ENCODE measurements at regions not wholly inside any gene's neighbourhood (a gene's known extent, or its start where the extent isn't known, plus 50 kb on each side); places are given as distances from the start of the nearest gene placed in this dataset.

DNA sequence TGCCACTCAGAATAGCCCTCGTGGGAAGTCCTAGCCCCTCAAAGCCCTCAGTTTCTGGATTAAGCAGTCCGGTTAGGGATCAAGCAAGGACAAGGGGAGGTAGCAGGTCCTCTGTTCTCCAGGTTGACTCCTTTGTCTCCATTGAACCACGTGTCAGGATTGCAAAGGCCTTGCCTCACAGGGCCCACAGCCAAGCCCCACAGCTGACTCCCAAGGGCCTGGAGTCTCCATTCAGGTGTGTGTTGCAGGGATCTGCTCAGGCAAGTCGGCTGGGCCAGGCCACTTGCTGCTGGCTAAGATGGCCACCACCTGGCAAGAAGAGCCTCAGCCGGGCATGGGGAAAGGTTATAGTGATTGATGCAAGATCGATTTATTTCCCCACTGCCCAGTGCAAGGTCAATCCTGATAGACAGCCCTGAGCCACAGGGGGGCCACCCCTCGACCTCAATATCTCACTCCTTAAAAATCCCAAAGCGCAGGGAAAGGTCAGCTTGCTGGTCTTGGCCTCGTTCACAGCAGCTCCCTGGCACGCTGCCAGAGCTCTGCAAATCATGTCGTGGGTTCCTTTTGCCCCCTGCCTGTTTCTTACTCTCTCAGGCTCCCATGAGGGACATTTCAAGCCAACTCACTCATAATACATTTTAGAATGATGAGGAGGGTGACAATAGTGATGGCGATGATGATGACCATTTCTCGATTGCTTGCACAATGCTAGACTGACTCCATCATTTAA is 75.9 kb downstream of the EDN3 start:
- DNase-seq (ENCODE audit: low read depth, low spot score) = no peak

DNA sequence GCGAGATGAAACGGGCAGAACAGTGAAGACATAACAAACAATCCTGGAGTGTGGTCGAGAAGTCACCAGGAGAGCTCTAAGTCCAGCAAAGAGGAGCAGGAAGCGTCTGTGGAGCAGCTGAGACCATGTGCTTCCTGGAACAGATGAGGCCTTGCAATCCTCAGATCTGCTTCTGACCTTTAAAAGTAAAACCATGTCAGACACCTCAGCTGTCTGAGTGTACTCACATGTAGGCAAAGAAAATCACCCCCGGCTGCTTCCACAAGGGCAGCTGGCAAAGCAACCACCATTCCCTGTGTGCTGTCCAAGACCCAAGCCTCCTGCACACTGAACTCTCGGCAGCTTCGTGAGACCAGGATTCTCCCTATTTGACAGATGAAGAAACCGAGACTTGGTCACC is 76.6 kb downstream of the EDN3 start:
- no peak for DNase-seq (ENCODE audit: low read depth, low spot score)

DNA sequence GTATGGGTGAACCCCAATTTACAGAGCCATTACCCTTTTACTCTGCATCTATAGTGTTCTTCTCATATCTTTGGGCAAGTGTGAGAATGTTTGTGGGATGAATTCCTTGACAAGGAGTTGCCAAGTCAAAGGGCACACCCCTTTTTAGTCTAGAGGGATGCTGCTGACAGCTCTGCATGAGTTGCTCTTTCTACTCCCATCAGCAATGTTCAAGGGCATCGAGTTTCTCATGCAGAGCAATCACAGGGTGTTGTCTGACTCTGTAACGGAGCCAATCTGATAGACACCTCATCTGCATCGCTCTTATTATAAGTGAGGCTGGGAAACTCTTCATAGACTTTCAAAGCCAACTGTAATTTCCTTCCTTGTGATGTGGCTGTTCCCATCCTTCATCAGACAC is 77.4 kb downstream of the EDN3 start:
- DNase-seq (ENCODE audit: low read depth, low spot score) = no peak

DNA sequence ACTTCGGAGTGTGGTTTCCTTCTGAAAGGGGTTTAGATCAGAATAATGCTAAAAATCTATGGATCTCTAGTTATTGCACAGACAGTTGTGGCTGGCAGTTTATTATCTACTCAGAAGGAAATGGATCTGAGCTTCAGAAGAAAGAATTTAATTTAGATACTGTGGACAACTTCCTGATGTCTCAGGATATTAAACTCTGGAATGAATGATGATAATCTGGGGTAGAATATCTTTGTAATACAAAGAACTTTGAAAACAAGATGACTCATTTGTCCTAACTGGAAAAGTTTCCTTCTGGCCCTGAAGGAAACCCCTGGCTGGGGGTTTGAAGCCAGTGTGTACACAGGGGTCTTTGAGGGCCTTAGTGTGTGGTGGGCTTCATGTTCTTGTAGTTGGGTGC is 78.0 kb downstream of the EDN3 start:
- DNase-seq (ENCODE audit: low read depth, low spot score) = no peak

DNA sequence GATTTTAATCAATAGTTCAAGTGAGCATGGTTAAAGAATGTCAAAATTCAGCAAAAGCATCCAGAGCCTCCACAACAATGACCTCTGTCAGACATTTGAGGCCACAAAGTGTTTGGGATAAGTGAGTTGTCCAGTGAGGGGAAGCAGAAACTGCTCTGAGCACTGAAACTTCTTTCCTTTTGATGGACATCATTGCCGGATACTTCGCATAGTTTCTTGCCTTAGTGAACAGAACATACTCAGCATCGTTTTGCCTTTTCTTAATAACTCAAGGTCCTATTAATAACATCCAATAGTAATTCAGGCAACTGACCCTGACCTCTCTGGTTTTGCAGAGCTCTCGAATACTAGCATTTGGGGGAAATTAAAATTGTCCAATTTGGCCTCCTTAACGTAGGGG is 78.6 kb downstream of the EDN3 start:
- no peak for DNase-seq (ENCODE audit: low read depth, low spot score)

DNA sequence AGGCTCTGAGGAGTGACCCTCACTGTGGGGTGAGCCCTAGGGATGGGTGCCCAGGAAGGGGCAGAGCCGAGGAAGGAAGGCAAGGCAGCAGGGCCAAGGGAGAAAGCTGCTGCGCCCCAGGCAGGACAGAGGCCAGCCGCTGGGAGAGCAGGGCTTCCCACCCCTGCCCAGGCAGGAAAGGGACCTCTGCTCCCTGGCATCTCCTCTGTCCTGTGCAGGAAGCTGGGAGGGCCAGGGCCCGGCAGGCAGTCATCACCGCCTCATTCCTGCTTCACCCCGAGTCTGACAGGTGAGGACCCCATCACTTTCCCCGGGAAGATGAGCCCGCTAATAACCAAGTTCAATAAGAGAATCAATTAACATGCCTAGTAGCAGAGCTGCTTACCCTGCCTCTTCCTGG is 81.3 kb downstream of the EDN3 start:
- DNase-seq (ENCODE audit: low read depth, low spot score) = no peak

DNA sequence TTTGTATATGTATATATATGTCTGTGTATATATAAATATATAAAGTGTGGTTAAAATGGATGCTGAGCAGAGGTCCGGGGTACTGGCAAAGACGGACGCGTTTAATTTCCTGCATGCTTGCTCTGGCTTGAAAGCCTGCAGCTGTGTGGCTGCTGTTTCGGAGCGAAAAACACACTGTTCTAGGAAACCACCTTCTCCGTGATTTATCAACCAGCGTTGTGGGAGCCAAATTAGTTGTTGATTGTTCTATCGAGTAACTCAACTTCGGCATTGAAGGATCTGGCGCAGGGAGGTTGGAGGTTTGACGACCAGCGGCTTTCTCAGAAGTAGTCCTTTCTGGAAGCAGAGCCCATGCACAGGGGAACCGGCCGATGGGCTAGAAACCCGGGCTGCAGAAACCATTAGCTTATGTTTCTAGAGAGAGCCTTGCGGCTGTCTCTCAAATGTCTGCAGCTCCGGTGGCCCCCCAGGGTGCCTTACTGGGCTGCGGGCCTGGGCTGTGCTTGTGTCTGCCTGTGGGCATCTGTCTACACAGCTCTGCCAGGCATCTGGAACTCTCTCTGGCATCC is 81.8 kb downstream of the EDN3 start:
- no peak for DNase-seq (ENCODE audit: low read depth, low spot score)

DNA sequence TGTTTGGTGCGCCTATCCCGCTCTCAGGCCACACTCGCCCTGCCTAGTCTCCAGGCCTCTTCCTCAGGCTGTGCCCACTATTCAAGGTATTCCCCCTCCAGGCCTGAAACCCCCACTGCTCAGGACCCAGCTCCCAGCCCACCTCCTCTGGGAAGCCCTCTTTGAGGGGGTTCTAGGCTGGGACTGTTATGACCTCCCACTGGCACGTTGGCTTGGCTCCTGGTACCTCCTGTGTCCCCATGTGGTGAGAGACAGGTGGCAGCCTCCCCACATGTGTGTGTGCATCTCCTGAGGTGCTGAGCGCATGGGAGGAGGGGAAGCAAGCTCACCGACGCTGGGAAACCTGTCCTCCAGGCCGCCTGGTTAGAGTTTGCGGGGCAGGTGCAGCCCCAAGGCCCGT is 82.5 kb downstream of the EDN3 start:
- no peak for DNase-seq (ENCODE audit: low read depth, low spot score)

DNA sequence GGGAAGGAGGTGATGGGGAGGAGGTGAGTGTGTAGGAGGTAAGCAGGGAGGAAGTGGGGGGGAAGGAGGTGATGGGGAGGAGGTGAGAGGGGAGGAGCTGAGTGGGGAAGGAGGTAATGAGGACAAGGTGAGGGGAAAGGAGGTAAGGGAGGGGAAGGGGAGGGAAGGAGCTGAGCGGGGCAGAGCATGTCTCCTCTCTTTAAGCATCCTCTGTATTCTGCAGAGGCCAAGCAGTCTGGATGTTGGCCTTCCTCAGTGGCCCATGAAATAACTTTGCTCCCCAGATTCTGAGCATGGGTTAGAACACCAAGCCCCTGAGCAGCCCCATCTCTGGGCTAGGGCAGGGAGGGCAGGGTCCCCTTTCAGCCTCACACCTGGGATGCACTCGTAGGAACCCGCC is 84.6 kb downstream of the EDN3 start:
- DNase-seq (ENCODE audit: low read depth, low spot score) = no peak

DNA sequence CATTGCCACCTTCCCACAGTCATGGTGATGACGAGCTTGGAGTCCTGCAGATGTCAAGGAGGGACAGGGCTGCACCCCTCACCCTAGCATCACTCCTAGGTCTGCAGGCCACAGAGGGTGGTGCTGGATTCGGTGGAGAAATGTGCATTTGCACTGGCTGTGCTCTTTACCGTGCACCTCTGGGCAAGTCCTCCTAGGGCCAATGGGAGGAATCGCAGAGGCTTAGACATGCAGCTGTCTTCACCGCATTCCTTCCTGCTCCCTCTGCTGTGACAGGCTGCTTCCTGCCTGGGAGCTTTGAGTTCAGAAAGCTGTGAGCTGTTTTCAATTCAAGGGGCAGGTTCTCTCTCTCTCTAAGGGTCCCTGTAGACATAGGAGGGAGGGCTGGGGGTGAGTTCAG is 85.1 kb downstream of the EDN3 start:
- no peak for DNase-seq (ENCODE audit: low read depth, low spot score)

DNA sequence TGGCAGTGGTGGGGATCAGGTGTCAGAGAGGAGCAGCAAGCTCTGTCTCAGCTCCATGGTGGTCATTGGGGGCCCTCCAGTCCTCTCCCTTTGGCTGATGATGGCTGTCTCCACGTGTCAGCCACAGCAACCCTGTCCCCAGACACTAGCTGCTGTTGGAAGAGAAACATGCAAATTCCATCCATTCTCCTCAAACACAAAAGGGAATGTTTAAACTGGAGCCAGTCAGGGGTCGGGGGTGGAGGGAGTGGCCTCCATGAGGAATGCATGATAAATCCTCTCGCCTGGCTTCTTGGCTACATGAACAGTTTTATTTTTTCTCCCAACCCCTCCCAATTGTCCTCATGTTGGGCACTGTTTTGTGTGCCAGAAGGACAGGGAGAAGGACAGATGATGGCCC is 86.4 kb downstream of the EDN3 start:
- no peak for DNase-seq (ENCODE audit: low read depth, low spot score)

DNA sequence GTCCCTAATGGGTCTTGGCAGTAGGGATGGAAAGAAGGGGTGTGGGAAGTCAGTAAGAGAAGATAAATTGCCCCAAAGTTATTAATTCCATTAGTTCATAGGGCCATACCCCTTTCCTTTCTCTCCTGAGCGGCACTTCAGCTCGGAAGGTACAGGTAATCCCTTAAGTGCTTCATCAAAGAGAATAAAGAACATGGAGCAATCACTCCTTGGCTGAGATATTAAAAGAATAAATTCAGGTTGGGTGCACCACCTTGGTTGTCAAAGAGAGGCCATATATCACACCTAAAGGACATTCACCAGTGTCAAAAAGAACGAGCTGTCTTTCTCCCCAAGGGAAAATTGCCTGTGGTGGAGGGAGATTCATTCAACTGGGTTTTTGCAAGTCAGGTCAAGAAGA is 87.5 kb downstream of the EDN3 start:
- no peak for DNase-seq (ENCODE audit: low read depth, low spot score)

DNA sequence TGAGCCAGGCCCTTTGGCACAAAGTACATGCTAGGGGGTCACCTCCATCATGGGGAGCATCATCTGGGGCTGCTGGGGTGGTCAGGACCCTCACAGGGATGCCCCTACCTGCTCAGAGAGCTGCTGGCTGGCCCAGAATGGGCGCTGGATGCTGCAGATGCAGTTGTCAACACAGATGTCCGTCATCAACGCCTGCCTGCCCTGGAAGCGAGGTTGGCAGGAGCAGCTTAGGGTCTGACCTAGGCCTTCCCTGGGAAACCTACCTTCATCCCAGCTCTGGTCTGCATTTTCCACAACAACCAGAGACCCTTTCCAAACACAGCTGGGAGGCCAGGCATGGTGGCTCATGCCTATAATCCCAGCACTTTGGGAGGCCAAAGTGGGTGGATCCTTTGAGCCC is 88.0 kb downstream of the EDN3 start:
- no peak for DNase-seq (ENCODE audit: low read depth, low spot score)

DNA sequence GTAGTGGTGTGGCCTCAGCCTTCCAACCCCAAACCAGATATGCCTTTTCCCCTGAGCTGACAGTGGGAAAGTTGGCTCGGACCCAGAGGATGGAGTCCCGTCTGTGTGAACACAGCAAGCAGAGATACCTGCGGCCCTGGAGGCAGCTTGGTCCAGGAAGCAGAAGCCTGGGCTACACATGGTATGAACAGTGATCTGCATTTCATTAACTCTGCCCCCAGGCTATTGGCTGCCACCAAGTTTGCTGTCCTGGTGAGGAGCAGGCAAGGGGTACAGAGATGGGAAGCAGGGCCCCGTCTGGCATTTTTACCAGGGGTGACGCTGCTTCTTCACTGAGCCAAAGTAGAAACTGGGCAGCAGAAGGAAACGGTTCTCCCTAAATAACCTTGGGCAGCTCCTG is 90.0 kb downstream of the EDN3 start:
- no peak for DNase-seq (ENCODE audit: low read depth, low spot score)

DNA sequence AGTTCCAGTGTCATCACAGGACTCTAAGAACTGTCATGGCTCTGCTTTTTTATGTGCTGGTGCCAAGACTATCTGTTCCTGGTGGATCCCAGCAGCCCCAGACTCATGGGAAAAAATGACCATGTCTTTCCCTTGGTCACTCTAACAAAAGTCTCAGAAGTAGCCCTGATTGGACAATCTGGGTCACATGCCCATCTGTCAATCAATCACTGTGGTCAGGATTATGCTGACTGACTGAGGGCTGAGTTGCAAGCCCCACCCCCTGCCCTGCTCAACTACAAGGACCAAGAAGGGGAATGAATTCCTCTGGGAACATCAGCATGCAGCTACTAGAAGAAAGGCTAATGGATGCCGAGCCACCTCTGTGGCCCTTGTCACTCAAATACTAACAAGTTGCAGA is 91.6 kb downstream of the EDN3 start:
- DNase-seq (ENCODE audit: low read depth, low spot score) = no peak

DNA sequence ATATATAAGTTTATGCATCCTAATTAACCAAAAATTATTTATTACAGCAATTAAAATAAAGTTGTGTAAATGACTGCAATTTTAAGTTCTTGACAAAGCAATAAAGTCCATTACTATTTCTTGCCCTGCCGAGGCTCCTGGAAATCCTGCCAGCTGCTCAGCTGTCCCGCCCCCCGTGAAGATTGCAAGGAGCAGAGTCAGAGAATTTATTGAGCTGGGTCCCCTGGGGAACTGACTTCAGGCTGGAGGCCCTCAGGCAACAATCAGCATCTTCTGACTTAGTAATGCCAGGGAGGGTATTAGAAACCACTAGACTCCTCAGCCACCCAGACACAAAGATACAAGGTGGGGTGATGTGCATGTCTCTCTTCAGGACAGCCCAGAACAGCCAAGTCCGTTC is 92.3 kb downstream of the EDN3 start:
- DNase-seq (ENCODE audit: low read depth, low spot score) = no peak

DNA sequence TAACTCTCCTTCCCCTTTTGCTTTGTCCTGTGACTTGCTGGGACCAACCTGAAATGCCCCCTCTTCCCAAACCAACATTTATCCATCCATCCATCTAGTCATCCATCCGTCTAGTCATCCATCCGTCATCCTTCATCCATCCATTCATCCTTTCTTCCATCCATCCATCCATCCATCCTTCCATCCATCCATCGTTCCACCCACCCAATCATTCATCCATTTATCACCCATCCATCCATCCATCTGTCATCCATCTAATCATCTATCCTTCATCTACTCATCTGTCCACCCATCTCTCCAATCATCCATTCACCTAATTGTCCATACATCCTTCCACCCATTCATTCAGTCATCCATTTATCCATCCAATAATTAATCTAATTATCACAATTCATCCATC is 92.7 kb downstream of the EDN3 start:
- DNase-seq (ENCODE audit: low read depth, low spot score) = no peak

DNA sequence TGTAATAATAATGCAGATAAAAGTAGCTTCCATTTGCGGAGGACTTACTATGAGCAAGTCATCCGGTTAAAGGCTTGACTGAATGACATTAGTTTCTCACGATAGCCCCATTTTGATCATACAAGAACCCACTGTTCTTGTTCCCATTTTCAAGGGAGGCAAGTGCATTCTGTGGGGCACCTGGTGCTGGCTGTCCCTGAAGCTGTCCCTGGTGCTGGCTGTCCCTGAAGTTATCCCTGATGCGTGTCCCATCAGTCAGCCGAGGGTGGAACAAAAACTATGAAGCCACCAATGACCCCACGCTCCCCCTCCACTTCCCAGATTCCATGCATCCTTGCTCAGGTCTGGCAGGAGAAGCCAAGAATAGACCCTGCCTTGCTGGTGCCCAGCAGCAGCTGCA is 95.3 kb downstream of the EDN3 start:
- no peak for DNase-seq (ENCODE audit: low read depth, low spot score)

DNA sequence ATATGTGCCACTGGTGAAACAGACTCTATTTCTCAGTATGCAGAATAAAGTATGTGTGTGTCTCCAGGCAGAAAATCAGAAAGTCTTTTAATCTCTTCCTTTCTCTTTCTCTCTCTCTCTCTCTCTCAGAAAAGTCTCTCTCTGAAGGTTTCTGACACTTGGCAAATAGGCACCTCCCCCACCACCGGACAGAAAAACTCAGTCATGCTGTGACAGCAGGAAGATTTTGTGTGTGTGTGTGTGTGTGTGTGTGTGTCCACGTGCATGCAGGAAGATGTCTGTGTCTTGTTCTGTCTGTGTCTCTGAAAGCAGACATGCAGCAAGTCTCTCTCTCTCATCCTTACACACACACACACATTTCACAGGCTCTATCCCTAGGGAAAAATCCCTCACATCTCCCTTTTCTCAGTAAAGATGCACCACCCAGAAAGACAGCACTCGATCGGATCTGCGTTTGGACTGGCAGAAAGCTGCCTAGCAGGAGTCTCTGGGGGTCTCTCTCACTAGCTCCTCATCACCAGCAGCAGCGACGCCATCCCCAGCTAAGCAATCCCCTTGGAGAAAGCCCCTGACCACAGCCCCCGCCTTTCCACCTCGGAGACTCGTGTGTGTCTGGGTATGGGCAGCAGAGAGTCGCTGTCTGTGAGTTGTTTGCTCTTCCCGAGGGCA is 98.3 kb downstream of the EDN3 start:
- DNase-seq (ENCODE audit: low read depth, low spot score) = no peak

DNA sequence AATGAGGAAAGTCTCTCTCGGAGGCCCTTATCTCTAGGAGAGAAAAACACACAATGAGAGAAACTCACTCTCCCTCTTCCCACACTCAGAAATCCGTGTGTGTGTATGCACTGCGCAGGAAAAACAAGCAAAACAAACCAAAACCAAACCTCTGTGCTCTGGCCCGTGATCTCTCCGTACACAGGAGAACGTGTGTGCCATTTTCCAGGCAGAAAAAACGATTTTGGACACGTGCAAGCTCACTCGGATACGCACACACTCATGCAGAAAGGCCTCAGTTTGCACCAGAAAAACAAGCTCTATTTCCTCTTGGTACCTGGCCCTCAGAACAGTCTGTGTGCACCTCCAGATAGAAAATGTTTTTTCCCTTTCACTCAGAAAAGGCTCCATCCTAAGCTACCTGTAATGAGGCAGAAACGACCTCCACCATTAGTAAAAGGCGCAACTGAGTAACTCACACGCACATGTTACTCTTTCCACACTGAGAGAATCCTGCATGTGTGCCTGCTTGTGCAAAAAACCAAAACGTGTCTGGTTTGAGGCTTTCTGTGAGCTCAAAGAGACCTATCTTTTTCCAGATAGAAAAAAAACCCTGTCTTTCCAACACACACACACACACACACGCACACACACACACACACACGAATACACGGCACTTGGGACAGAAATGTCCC is 99.2 kb downstream of the EDN3 start:
- DNase-seq (ENCODE audit: low read depth, low spot score) = no peak

DNA sequence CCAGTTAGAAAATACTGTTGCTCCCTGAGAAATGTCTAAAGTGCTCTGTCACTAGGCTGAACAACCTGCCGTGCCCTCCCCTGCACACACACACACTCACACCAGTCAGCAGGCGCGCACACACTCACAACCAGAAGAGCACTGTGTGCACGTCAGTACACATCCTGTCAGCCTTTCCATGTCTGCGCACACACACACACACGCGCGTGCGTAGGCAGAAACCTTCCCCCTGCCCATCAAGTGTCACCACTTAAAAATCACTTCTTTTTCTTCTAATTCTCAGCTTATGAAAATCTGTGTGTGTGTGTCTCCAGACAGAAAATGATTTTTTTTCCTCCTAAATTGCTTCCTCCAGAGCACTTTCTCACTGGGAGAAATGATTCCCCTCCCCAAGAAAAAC is 100.3 kb downstream of the EDN3 start:
- DNase-seq (ENCODE audit: low read depth, low spot score) = no peak

DNA sequence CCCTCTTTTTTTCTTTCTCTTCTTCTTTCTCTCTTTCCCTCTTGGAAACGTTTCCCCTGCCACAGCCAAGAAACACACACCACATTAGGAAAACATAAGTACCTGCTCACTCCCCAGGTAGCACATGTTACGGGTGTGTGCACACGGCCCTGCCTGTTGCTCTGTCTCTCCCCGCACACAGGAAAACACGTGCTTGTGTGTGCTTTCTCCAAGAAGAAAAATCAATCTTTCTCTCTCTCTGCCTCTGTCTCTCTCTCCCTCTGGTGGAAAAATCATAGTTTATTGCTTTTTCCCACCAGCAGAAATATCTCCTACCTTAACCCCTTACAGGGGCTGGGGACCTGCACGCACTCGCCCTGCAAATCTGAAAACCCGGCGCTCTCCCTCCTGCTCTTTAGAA is 102.3 kb downstream of the EDN3 start:
- DNase-seq (ENCODE audit: low read depth, low spot score) = no peak

Data from smooth muscle cell of the brain vasculature (primary cell).